Gastroesophageal sphincter (tissue), 3 donors: ENCODE measurements at regions not wholly inside any gene's neighbourhood (a gene's known extent, or its start where the extent isn't known, plus 50 kb on each side); places are given as distances from the start of the nearest gene placed in this dataset.

Experiments
- POLR2A ChIP-seq, 2 donors: fragments of 450-650 bp; IDR thresholded peaks; one replicate each; pipeline ENCODE4 v1.6.1; 2017; ENCODE audit warnings: antibody characterized with exemption in 2 of 2, mild to moderate bottlenecking in 2 of 2, moderate library complexity in 1 of 2
- TF ChIP-seq, protein P1 (sequence below), 4 experiments: fragments of 200-600 bp in 2 of 4; fragments of 450-650 bp in 2 of 4; sonication (generic) in 1 of 4; IDR thresholded peaks; one replicate each; pipeline ENCODE4 v1.5.1; 2017 to 2019; ENCODE audit warnings: antibody characterized with exemption in 4 of 4, mild to moderate bottlenecking in 2 of 4, moderate library complexity in 2 of 4

DNA sequence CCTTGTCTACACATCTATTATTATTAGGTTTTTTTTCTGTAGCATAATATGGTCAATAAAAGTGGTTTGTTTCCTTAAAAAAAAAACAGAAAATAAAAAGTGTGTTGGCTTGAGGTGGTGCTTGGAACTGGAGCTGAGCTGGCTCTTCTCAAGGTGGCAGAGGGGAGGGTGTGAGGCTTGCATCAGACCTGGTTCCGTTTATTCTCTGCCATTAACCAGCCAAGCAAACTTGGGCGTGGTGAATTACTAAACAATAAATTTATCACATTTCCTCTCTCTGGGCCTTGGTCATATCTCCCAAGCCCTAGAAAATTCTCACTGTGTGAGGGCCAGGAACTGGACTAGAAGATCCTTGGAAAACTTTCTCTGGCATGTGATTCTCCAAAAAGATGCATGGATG, 427.5 kb upstream of the MKI67 start:
- TF ChIP-seq, protein P1, sequence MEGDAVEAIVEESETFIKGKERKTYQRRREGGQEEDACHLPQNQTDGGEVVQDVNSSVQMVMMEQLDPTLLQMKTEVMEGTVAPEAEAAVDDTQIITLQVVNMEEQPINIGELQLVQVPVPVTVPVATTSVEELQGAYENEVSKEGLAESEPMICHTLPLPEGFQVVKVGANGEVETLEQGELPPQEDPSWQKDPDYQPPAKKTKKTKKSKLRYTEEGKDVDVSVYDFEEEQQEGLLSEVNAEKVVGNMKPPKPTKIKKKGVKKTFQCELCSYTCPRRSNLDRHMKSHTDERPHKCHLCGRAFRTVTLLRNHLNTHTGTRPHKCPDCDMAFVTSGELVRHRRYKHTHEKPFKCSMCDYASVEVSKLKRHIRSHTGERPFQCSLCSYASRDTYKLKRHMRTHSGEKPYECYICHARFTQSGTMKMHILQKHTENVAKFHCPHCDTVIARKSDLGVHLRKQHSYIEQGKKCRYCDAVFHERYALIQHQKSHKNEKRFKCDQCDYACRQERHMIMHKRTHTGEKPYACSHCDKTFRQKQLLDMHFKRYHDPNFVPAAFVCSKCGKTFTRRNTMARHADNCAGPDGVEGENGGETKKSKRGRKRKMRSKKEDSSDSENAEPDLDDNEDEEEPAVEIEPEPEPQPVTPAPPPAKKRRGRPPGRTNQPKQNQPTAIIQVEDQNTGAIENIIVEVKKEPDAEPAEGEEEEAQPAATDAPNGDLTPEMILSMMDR (IDR thresholded peaks at IDR 0.05) = no peak
- no peak for TF ChIP-seq POLR2A (IDR thresholded peaks at IDR 0.05)
